ENCODE measurements at regions not wholly inside any gene's neighbourhood (a gene's known extent, or its start where the extent isn't known, plus 50 kb on each side); places are given as distances from the start of the nearest gene placed in this dataset.

- 47% methylated on average over 3 of the region's 3 CpGs for WGBS (ENCODE audit: missing lambda C conversion rate)
- no peak overlapping the region for H3K27ac ChIP-seq
- no peak overlapping the region for H3K4me3 ChIP-seq
- ChIA-PET CTCF (interaction anchor here (0.6 to 1.1 kb wide), 2 partner anchors 105 to 153 kb away, joined by 3 read pairs; no protein-coding TSS in a partner anchor), POLR2A (no interaction called here)
- FAIRE-seq (no peak), ATAC-seq (no peak), DNase-seq (ENCODE audit: low read depth in 1 of 2, low spot score in 1 of 2) (no peak)
- H3K4me2 ChIP-seq: no peak overlapping the region
- no peaks in the 10 kb centered on the region for H3K9me3 ChIP-seq
- no peaks in the 10 kb centered on the region for H3K4me1 ChIP-seq
- TF ChIP-seq KDM1A (IDR thresholded peaks at IDR 0.05; ENCODE audit: low read depth) (no peak), HOXB5 (CRISPR knock-in tag; IDR thresholded peaks at IDR 0.05) (no peak)
Measured at GRCh38 chr3:132246212-132246611, 71.0 kb upstream of the ACP3 start.

GRCh38 chr3:132247211-132247610 is 70.0 kb upstream of the ACP3 start:
- ChIA-PET POLR2A (no interaction called here), CTCF (interaction anchor here (1.1 to 1.6 kb wide), 3 partner anchors 96 to 152 kb away, joined by 3 to 10 read pairs (median 6); no protein-coding TSS in a partner anchor)
- WGBS (ENCODE audit: missing lambda C conversion rate): 12% methylated on average over 1 of the region's 1 CpG
- FAIRE-seq: no peak
- no peak overlapping the region for H3K4me3 ChIP-seq
- no peak overlapping the region for H3K4me2 ChIP-seq
- no peaks in the 10 kb centered on the region for H3K9me3 ChIP-seq
- H3K27ac ChIP-seq: no peak overlapping the region
- DNase-seq (ENCODE audit: low read depth in 1 of 2, low spot score in 1 of 2): no peak
- ATAC-seq: no peak
- no peaks in the 10 kb centered on the region for H3K4me1 ChIP-seq
- TF ChIP-seq MAFK (IDR thresholded peaks at IDR 0.05; ENCODE audit: partially characterized antibody) (no peak), ELK1 (IDR thresholded peaks at IDR 0.05; ENCODE audit: low read depth, low read length) (no peak), CTCF (IDR thresholded peaks at IDR 0.05) (no peak), EHF (CRISPR knock-in tag; IDR thresholded peaks at IDR 0.05) (no peak), NR3C1 (IDR thresholded peaks at IDR 0.05) (no peak)

- WGBS (ENCODE audit: missing lambda C conversion rate): 8% methylated on average over 1 of the region's 1 CpG
- TF ChIP-seq JUN (IDR thresholded peaks at IDR 0.05): no peak
- TF ChIP-seq CBX8 (IDR thresholded peaks at IDR 0.05): no peak
- TF ChIP-seq EP300 (IDR thresholded peaks at IDR 0.05): no peak
- TF ChIP-seq ZNF302 (CRISPR knock-in tag; IDR thresholded peaks at IDR 0.05): no peak
- Histone ChIP-seq H3K9me3 (no peaks in the 10 kb centered on the region), H3K27ac (no peak overlapping the region), H3K4me1 (no peaks in the 10 kb centered on the region), H3K4me3 (no peak overlapping the region), H3K4me2 (no peak overlapping the region)
- no peak for ATAC-seq
- CTCF ChIA-PET: interaction anchor here (1.0 to 1.6 kb wide), 3 partner anchors 8 to 151 kb away, joined by 3 to 10 read pairs (median 6); no protein-coding TSS in a partner anchor
- POLR2A ChIA-PET: no interaction called here
- FAIRE-seq: no peak
- no peak for DNase-seq (ENCODE audit: low read depth in 1 of 2, low spot score in 1 of 2)
Measured at GRCh38 chr3:132248490-132248889, 68.7 kb upstream of the ACP3 start.

GRCh38 chr3:132253262-132253878 is 63.8 kb upstream of the ACP3 start:
- CTCF ChIA-PET: interaction anchor here (1.8 to 4.3 kb wide), 2 partner anchors 90 to 144 kb away, joined by 4 to 35 read pairs; no protein-coding TSS in a partner anchor
- peak; percentile 23 to 70 for DNase-seq (ENCODE audit: low read depth in 1 of 2, low spot score in 1 of 2)
- ATAC-seq: peak; percentile 55 to 77; a peak in 3 of 6 replicates
- no peak for FAIRE-seq
- POLR2A ChIA-PET: no interaction called here
- Histone ChIP-seq H3K9me3 (no peaks in the 10 kb centered on the region), H3K4me3 (no peak overlapping the region), H3K4me1 (peaks cover 22% of the 10 kb centered on the region), H3K4me2 (no peak overlapping the region), H3K27ac (no peak overlapping the region)
- WGBS (ENCODE audit: missing lambda C conversion rate): 6% methylated on average over 4 of the region's 4 CpGs
- TF ChIP-seq REST (IDR thresholded peaks at IDR 0.05) (no peak), RAD21 (conservative IDR thresholded peaks at IDR 0.05 in 1 of 2, IDR thresholded peaks at IDR 0.05 in 1 of 2) (peak; percentile 69 to 72), POLR2A (IDR thresholded peaks at IDR 0.05; ENCODE audit: low read length) (no peak), NFE2L2 (conservative IDR thresholded peaks at IDR 0.05; ENCODE audit: low read length) (no peak), MAFK (IDR thresholded peaks at IDR 0.05; ENCODE audit: partially characterized antibody) (peak; percentile 13), CBX2 (IDR thresholded peaks at IDR 0.05; ENCODE audit: borderline replicate concordance, low read depth) (no peak), CTCF (IDR thresholded peaks at IDR 0.05) (peak; percentile 71), SMC3 (IDR thresholded peaks at IDR 0.05) (peak; percentile 45)

All from A549 (cell line).